AG09319 (cell line): ENCODE measurements at regions not wholly inside any gene's neighbourhood (a gene's known extent, or its start where the extent isn't known, plus 50 kb on each side); places are given as distances from the start of the nearest gene placed in this dataset.

Source experiments
- DNase-seq: peaks from one replicate; pipeline ENCODE4 v3.0.0-alpha.2; 2010; ENCODE audit warnings: low read depth; ENCODE audit errors: extremely low read depth
- CTCF ChIP-seq: IDR thresholded peaks from 2 replicates; pipeline ENCODE4 v1.5.1; 2011; ENCODE audit warnings: low read depth, mild to moderate bottlenecking, inconsistent platforms, low read length, moderate library complexity

- no peak for DNase-seq
- TF ChIP-seq CTCF: no peak
These were observed 393.8 kb downstream of the GADD45G start for GRCh38 chr9:89998633-89999032.

- no peak for DNase-seq
- TF ChIP-seq CTCF: no peak
These were observed 394.3 kb downstream of the GADD45G start for GRCh38 chr9:89999176-89999533.

GRCh38 chr9:89999534-90000370 lies 394.9 kb downstream of the GADD45G start:
- DNase-seq: peak; percentile 14
- no peak; the same call in 1 of the 2 replicates for TF ChIP-seq CTCF

- no peak for DNase-seq
- TF ChIP-seq CTCF: no peak
These were observed 396.1 kb downstream of the GADD45G start for GRCh38 chr9:90000925-90001324.

GRCh38 chr9:90001747-90002146 lies 396.9 kb downstream of the GADD45G start:
- no peak for DNase-seq
- TF ChIP-seq CTCF: no peak

- TF ChIP-seq CTCF: no peak
- DNase-seq: no peak
These were observed 397.8 kb downstream of the GADD45G start for GRCh38 chr9:90002397-90003271.

GRCh38 chr9:90005388-90005787 lies 400.6 kb downstream of the GADD45G start:
- no peak for DNase-seq
- TF ChIP-seq CTCF: no peak
